PC-3 (cell line): ENCODE measurements at regions not wholly inside any gene's neighbourhood (a gene's known extent, or its start where the extent isn't known, plus 50 kb on each side); places are given as distances from the start of the nearest gene placed in this dataset.

ENCODE experiments used
- EZH2 ChIP-seq: fragments of 300-600 bp; sonication (generic); IDR thresholded peaks from one replicate; pipeline ENCODE4 v1.6.1; 2017; ENCODE audit warnings: antibody characterized with exemption, mild to moderate bottlenecking, low read length; ENCODE audit not compliant: unreplicated experiment
- EZH2phosphoT487 ChIP-seq: fragments of 300-600 bp; sonication (generic); IDR thresholded peaks from 2 replicates; pipeline ENCODE4 v1.6.1; 2018; ENCODE audit warnings: mild to moderate bottlenecking, antibody characterized with exemption, low read length, borderline replicate concordance
- TF ChIP-seq, protein P1 (sequence below): fragments of 300-600 bp; sonication (generic); conservative IDR thresholded peaks from 2 replicates; pipeline ENCODE4 v1.5.1; 2017; ENCODE audit warnings: antibody characterized with exemption, low read depth, mild to moderate bottlenecking, low read length

DNA sequence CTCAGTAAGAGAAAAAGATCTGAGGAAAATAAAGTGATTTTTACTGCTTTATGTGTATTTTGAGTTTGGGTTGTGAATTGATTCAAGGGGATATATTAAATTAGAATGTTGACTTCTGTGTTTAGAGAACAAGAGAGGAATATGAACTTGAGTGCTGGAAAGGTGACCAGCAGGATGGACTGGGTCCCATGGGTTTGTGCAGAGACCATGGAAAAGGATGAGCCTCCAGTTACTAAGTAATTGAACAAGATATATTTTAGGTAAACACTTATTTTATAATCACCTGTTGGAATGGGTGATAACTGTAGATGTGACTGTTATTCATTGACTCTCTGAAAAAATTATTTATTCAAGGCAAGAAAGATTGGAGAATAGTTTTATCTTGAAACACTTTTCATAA lies 82.0 kb upstream of the TOP3B start:
- TF ChIP-seq, protein P1, sequence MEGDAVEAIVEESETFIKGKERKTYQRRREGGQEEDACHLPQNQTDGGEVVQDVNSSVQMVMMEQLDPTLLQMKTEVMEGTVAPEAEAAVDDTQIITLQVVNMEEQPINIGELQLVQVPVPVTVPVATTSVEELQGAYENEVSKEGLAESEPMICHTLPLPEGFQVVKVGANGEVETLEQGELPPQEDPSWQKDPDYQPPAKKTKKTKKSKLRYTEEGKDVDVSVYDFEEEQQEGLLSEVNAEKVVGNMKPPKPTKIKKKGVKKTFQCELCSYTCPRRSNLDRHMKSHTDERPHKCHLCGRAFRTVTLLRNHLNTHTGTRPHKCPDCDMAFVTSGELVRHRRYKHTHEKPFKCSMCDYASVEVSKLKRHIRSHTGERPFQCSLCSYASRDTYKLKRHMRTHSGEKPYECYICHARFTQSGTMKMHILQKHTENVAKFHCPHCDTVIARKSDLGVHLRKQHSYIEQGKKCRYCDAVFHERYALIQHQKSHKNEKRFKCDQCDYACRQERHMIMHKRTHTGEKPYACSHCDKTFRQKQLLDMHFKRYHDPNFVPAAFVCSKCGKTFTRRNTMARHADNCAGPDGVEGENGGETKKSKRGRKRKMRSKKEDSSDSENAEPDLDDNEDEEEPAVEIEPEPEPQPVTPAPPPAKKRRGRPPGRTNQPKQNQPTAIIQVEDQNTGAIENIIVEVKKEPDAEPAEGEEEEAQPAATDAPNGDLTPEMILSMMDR = no peak
- no peak for TF ChIP-seq EZH2
- no peak for TF ChIP-seq EZH2phosphoT487
